GM21576 (cell line): ENCODE measurements at regions not wholly inside any gene's neighbourhood (a gene's known extent, or its start where the extent isn't known, plus 50 kb on each side); places are given as distances from the start of the nearest gene placed in this dataset.

Experiments used
- ATAC-seq: cut with Tn5 transposase; IDR thresholded peaks from one replicate; pipeline ENCODE4 v1.9.1; 2021; ENCODE audit warnings: mild to moderate bottlenecking, moderate library complexity; ENCODE audit not compliant: unreplicated experiment

DNA sequence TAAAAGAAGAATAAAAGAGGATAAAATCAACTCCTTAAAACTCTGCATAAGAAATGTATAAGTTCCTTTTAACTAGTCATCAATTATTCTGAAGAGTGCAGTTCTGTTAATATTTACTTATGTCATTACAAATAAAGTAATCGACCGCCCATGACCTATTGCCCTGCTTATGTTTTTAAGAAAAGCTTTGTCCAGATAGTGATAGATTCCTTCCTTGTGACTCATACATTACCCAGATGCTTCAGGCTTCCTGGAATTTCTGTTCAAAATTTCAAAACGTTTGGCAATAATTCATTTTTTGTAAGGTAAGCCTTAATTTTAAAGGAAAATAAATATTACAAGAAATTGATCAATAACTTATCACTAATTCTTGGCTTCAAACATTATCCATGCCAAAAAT is 918.2 kb upstream of the ADGRL2 start:
- ATAC-seq: no peak

DNA sequence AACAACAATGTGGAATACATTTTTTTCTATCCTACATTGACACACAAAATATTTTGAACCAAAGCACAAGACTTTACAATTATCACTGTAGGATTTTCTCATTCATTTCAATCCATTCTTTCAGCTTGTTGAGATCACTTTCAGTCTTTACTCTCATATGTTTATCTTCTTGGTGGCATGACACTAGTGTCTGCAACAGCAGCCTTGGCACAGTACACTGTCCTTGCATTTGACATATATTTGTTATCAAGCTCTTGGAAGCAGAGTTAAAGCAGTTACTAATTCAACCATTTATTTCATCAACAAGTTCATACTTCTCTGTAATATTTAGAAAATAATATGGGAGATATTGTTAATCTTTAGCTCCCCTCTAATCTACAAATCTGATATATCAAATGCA is 922.4 kb upstream of the ADGRL2 start:
- ATAC-seq: no peak

DNA sequence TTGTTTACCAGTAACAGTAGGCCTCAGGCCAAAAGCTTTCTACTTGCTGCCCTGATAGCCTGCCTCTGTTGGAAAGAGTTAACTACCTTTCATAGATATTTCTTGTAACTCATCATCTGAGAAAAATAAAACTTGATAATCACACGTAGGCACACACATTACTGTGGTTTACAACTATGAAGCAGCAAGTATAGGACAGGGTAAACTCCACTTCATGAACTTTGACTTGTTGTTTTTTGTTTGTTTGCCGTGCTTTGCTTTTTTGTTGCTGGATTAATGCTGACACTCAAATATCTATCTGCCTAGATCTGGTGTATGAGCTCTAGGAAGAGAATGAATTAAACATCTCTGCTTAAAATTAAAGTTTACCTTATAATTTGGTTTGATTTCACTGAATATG is 924.7 kb upstream of the ADGRL2 start:
- no peak for ATAC-seq

DNA sequence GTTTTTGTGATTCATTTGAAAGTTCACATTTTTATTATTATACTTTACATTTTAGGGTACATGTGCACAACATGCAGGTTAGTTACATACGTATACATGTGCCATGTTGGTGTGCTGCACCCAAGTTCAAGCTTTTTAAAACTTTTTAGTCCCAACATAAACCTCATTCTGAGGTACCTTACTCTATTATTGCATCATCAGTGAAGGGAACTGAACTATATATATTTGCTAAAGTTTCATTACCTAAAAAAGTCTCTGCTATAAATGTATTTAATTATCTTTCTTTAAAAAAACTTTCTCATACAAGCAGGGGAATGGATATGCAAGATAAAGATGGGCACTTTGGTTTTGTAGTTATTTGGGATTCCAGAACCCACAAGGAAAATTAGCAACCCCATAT is 931.4 kb upstream of the ADGRL2 start:
- ATAC-seq: no peak

DNA sequence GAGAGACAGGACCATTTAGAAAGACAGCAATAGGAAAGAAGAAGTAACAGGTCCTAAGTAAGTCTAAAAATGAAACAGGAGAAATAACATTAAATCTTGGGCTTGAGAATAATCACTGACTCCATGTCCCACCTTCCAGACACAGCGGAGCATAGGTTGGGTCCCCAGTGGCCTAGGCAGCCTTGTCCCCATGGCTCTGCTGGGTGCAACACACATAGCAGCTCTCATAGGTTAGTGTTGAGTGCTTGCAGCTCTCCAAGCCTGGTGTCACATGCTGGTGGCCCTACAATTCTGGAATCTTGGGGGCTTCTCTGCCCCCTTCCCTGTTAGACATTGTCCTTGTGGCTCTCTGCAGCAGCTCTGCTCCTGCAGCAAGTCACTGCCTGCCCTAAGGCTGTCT is 952.8 kb upstream of the ADGRL2 start:
- ATAC-seq: no peak

DNA sequence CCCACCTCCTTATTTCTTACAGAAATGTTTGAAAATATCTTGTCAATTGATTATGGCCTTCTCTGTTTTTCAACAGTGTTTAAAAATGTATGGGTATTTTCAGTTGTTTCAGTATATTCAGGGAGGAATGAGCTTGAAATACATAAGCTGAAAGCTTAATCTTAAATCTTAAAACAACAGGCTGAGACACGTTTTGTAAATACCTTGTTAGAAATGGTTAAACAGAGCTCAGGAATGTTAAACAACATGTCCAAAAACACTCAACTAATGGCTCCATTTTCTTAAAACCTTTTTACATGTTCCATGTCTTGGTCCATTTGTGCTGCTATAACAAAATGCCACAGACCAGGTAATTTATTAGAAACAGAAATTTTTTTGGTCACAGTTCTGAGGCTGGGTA is 953.8 kb upstream of the ADGRL2 start:
- no peak for ATAC-seq

DNA sequence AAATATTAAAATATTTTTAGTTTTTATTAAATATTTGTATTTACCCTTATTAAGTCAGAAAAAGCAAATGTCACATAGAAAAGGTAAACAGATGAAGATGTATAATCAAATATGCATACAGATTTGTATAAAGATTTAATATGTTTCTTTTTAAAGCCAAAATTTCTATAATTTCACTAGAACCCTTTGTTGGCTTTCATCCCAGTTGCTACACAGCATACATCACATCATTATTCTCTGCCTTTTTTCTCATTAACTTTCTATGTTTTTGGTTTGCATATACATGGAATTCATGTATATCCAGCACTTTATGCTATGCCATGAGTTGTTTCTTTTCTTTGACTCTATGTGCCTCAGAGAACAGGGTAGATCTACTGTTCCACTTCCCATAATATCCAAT is 957.9 kb upstream of the ADGRL2 start:
- no peak for ATAC-seq

DNA sequence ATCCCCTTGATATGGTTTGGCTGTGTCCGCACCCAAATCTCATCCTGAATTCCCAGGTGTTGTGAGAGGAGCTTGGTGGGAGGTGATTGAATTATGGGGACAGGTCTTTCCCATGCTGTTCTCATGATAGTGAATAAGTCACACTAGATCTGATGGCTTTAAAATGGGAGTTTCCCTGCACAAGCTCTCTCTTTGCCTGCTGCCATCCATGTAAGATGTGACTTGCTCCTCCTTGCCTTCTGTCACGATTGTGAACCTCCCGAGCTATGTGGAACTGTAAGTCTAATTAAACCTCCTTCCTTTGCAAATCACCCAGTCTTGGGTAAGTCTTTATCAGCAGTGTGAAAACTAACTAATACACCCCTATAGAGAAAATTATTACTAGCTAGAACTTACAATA is 959.5 kb upstream of the ADGRL2 start:
- no peak for ATAC-seq

DNA sequence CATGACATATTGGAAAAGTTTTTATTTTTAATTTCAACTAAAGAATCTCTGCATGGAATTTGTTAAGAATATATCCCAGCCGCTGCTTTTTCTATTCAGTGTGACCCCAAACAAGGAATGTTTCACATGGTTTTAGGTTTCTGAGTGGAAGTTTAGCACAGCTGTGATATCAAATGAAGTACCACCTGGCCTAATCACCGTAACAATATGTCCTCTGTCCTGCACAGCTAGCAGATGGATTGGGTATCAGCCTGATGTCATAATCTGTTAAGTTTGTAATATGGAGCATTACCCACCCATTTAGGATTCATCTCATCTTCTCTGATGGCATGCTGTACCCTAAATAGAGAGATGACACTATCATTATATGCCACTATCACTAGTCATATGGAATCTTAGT is 963.7 kb upstream of the ADGRL2 start:
- ATAC-seq: no peak

DNA sequence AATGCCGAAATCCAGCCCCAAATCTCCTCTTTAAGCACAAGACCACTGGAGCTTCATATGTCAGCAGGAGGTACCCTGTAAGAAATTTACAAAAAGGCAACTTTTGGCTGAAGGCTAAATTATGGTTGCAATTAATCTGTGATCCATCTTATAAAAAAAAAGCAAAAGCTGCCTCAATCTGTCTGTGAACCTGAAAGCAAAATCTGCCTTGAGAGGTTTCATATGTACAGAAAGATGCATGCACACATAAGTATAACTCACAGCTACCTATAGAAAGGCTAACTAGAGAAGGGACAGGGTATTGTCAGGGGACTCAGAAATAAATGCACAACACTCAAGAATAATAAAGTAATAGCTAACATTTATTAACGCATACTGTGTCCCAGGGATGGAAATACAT is 964.2 kb upstream of the ADGRL2 start:
- no peak for ATAC-seq

DNA sequence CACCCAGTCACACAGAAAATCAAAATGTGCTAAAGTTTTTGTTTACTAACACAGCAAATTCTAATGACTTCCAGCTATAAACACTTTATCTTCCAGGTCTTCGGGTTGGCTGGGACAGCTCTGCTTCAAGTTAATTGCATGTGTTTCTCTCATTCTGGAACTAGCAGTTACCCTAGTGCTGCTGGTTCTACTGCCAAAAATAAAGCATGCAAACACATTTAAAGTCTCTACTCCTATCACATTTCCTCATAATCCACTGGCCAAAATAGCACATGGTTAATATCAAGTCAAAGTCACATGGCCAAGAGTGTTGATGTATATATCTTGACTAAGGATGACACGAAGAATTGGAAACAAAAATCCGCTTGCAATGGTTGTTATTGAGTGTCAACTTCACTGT is 973.1 kb upstream of the ADGRL2 start:
- no peak for ATAC-seq

DNA sequence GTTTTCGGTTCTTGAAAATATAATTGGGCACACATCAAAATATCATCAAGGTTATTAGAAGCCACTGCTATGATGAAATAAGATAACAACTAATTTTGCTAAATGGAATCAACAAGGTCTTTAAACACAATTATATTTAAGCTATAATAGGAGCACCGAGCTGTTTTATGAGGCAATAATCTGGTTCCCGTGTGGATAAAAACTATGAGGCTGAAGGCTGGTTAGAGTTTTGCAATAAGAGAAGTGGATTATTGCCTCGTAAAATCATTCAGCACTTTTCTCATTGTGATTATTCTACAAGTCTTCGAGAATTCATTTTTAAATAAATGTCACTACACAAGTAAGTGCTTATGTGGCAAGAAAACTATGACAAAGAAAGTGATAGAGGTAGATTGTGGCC is 975.7 kb upstream of the ADGRL2 start:
- no peak for ATAC-seq

DNA sequence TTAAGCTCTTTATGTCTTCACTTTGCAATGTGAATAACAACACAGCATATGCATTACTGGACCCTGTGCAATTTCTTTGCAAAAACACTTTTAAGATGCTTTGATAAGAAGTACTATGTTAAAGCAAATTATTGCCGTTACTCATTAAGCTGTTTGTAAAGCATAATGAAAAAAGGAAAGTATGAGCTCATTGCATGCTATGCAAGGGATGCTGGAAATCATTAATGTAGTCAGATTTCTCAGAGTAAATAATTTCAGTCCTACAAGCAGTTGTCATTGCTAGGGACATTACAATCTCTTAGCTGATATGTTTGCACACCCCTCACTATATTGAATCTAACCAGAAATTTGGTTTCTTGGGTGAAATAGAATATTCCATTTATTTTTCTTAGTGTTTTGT is 982.5 kb upstream of the ADGRL2 start:
- no peak for ATAC-seq

DNA sequence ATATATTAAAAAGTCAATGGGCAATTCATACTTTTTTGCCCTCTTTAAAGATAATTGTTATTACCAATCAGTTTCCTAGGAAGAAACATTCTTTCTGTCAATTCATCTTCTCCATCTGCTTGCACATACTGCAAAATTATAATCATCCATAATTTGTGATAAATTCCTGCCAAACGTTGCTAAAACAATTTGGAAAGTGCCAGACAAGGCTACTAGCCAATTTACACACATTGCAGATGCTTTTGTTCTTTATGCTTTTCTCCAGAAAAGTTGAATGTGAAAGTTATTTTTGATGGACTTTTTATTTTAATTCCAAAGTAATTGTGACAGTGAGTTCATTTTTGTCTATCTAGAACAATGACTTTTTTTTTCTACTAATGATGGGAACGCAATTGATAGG is 992.8 kb upstream of the ADGRL2 start:
- ATAC-seq: no peak

DNA sequence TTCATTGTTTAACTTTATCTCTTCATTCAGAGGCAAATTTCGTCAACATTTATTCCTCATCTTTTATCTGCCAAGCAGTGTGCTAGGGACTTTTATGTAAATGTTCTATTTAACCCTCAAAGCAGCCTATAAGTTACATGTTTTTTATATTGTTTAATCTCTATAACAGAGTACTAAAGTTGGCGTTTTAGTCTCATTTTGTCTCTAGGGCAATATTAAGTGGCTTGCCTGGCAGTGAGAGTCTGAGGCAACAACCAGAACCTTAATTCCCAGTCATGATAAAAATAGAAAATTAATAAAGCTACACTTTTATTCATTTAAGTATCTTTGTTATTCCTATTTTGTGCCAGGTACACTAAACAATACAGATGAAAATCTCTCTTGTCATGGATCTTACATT is 994.3 kb upstream of the ADGRL2 start:
- ATAC-seq: no peak

DNA sequence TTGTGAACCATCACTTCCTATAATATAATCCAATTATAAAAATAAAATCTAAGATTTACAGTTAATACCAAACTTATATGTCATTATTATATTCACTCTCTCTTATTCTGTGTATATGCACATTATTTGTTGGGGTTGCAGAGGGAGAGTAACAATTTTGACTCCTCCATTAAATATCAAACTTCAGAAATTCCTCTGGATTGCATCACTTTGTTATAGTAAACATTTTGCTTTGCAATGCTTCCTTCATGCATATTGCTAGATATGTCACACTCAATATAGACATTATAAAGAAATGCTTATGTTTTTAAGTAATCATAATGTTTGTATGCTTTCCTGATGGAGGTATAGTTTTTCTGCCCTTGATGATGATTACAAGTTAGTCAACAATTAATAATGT is 999.0 kb upstream of the ADGRL2 start:
- ATAC-seq: no peak

DNA sequence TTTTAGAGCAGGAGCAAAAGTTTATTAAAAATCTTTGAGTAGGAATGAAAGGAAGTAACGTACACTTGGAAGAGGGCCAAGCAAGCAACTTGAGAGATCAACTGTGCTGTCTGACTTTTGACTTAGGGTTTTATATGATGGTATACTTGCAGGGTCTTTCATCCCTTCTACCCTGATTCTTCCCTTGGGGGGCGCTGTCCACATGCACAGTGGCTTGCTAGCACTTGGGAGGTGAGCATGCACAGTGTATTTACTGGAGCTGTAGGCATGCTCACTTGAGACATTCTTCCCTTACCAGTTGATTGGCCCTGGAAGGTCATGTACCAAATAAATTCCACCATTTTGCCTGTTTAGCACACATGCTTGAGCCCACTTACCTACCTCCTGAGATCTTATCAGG is 1001.3 kb upstream of the ADGRL2 start:
- no peak for ATAC-seq

DNA sequence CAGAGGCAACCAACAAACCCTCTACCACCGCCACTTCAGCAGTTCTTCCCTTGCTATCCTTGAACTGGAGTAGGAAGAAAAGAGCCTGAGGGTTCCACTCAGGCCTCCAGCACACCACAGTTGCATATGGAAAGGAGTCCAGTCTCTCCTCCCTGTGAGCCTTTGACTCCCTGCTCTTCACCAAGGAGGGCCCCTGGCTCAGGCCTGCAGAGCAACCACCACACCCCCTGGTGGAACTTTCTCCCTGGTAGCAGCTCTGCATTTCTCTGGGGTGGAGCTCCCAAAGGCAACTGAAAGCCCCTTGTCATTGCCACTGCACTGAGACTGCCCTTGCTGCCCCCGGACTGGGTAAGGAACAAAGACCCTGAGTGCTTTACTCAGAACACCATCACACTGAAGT is 1021.5 kb upstream of the ADGRL2 start:
- no peak for ATAC-seq

DNA sequence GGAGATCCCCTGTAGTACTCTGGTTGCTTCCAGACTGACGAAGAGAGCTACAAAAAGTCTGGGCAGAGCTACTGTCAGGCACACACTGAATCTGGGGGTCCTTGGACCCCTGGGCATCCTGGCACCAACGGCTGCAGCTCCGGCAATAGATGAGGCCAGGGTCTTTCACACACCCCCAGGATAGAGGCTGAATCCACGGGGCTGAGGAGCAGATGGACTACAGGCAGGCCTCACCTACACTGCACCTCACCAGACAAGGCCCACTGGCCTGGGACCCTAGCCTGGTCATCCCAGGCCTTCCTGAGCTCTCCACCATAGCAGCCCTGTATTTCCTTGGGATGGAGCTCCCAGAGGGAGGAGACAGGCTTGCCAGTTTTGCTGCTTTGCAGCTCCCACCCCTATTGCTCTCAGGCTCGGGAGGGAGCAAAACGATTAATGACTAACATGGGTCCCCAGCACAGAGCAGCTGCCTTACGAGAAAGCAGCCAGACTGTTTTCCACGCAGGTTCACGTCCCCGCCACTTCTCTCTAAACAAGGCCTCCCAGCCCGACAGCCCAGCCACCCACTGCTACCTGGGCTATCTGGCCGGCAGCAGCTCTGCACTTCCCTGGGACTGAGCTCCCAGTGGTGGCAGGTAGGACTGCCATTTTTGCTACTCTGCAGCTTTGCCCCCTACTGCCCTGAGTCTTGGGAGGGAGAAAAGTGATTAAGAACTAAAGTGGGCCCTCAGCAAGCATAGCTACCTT is 1022.5 kb upstream of the ADGRL2 start:
- ATAC-seq: no peak

DNA sequence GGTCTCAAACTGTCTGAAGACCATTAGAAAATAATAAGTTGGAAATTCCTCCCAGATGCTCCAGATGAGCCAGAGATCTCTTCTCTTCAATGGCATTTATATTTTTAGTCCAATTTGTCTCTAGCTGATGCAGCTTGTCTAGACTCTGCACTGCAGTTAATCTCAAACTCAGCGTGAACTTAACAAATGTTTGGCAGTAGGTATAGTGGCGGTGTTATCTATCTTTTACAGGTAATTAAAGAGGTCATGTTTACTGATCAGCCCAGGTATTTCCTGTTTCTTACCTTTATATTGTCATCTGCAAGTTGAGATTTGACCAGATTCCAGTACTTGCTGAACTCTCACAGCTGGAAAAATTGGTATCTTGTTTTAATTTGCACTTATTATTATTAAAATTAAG is 1024.5 kb upstream of the ADGRL2 start:
- no peak for ATAC-seq

DNA sequence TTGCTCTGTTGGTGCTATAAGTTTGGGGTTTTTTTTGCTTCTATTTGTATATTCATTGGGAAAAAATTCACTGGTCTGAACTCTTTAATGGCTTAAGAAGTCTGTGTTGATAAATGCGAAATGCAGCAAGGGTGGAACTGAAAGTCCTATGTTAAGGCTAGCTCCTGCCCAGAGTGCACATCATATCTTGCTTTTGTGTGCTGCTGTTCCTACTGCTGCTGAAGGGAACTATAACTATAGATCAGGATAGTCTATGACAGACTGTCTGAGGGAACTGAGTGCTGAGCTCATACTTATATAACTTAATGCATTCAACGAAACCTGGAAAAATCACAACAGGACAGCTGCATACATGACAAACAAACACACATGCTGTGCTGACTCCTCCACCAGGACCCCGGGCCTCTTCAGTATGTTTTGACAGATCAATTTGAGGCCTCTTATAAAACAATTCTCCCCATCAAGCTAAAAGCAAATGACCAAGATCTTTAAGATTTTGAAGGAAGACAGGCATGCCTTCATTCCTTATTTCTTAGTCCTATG is 1031.5 kb upstream of the ADGRL2 start:
- no peak for ATAC-seq

DNA sequence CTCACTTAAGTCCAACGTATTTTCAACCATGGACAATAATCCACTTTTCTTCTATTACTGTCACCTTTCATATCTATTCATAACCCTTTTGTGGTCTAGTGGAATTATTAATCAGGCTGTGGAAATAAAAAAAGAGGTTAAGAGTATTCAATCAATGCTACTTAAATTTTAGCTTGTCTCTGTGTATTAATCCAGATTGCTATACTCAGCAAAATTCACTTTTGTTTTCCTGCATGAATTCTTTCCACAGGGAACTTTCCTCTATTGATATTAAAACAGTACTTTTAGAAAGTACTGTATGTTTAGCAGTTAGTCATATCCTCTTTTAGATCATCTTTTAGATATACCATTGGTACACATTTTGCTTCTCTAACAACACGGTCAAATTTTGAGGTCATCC is 1033.0 kb upstream of the ADGRL2 start:
- ATAC-seq: no peak

DNA sequence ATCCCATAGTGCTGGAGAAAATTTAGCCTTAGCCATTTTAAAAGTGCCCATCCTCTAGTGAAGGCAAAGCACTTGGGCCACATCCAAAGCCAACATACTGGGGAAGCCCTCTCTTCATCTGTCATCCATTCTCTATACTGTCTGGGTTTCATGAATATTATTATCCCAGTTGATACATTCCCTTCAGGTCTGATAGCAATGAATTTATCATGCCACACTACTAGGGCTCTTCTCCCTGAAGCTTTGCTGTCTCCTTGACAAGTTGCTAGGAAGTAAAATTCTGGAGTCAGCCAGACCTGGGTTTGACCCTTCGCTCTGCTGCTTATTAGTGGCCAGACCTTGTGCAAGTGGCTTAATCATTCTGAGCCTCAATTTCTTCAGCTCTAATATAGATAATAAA is 1041.4 kb upstream of the ADGRL2 start:
- ATAC-seq: no peak
